DOHH2 (cell line): ENCODE measurements at regions not wholly inside any gene's neighbourhood (a gene's known extent, or its start where the extent isn't known, plus 50 kb on each side); places are given as distances from the start of the nearest gene placed in this dataset.

Source experiments
- H3F3A ChIP-seq: fragments of 200-600 bp; sonication (generic), shearing (Covaris generic); 2 replicates; pipeline ENCODE4 v1.6.0; 2016; ENCODE audit warnings: antibody characterized with exemption, mild to moderate bottlenecking; ENCODE audit not compliant: control insufficient read depth, insufficient read depth
- H3K27ac ChIP-seq: fragments of 200-600 bp; sonication (generic); 2 replicates; pipeline ENCODE4 v1.5.1; 2014; ENCODE audit warnings: low read depth, mild to moderate bottlenecking, low read length, moderate library complexity
- H3K27me3 ChIP-seq: fragments of 200-600 bp; sonication (generic); 2 replicates; pipeline ENCODE4 v1.6.1; 2014; ENCODE audit warnings: mild to moderate bottlenecking, low read length, mixed read lengths; ENCODE audit not compliant: control insufficient read depth
- H3K36me3 ChIP-seq: fragments of 200-600 bp; sonication (generic); 2 replicates; pipeline ENCODE4 v1.6.1; 2014; ENCODE audit warnings: mild to moderate bottlenecking, low read length, moderate library complexity, mixed read lengths; ENCODE audit not compliant: control insufficient read depth
- H3K4me1 ChIP-seq: fragments of 200-600 bp; sonication (generic); 2 replicates; pipeline ENCODE4 v1.6.1; 2014; ENCODE audit warnings: mild to moderate bottlenecking, low read length, mixed read lengths; ENCODE audit not compliant: control insufficient read depth
- H3K4me2 ChIP-seq: fragments of 200-600 bp; sonication (generic); 2 replicates; pipeline ENCODE4 v1.6.0; 2014; ENCODE audit warnings: mild to moderate bottlenecking, low read length, moderate library complexity
- H3K4me3 ChIP-seq: fragments of 200-600 bp; sonication (generic); 2 replicates; pipeline ENCODE4 v1.5.1; 2014; ENCODE audit warnings: mild to moderate bottlenecking, low read length, mixed read lengths
- H3K79me2 ChIP-seq: fragments of 200-600 bp; sonication (generic); 2 replicates; pipeline ENCODE4 v1.6.1; 2014; ENCODE audit warnings: mild to moderate bottlenecking, low read length, mixed read lengths; ENCODE audit not compliant: control insufficient read depth
- H3K9me2 ChIP-seq: fragments of 200-600 bp; sonication (generic); replicated peaks from 2 replicates; pipeline ENCODE4 v1.6.1; 2014; ENCODE audit warnings: mild to moderate bottlenecking, low read length, mixed read lengths; ENCODE audit not compliant: control insufficient read depth
- H3K9me3 ChIP-seq: fragments of 200-600 bp; sonication (generic); 2 replicates; pipeline ENCODE4 v1.6.1; 2014; ENCODE audit warnings: antibody characterized with exemption, low read length, mixed read lengths; ENCODE audit not compliant: control insufficient read depth, insufficient read depth
- H4K20me1 ChIP-seq: fragments of 200-600 bp; sonication (generic); 2 replicates; pipeline ENCODE4 v1.6.0; 2014; ENCODE audit warnings: low read depth, mild to moderate bottlenecking, antibody characterized with exemption, low read length, moderate library complexity; ENCODE audit not compliant: control insufficient read depth, insufficient read depth
- EZH2phosphoT487 ChIP-seq: fragments of 200-600 bp; sonication (generic); IDR thresholded peaks from 2 replicates; pipeline ENCODE4 v1.6.1; 2017; ENCODE audit warnings: borderline replicate concordance, mild to moderate bottlenecking, antibody characterized with exemption, low read length, moderate library complexity, mixed read lengths
- TF ChIP-seq, protein P1 (sequence below): fragments of 200-600 bp; sonication (generic); IDR thresholded peaks from one replicate; pipeline ENCODE4 v1.5.1; 2014; ENCODE audit warnings: antibody characterized with exemption, mild to moderate bottlenecking, low read depth, low read length; ENCODE audit not compliant: poor library complexity, severe bottlenecking

DNA sequence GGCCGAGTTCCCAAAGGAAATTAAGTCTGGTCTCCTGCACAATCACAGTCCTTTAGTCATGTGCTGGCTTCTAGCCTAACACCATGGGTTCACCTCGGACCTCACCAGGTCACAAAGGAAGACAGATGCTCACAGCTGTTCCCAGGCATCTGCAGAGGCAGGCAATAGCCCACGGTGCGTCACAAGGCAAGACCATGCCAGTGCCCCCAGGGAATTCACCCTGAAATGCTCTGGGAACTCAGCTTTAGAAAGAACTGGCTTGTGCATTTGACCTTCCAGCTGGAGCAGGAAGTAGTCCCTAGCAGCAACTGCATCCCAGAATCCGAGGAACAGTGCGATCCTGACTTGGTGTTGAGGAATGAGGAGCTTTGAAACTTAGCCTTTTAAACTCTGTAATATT is 96.8 kb upstream of the WASF3 start:
- no peaks in the 10 kb centered on the region for H4K20me1 ChIP-seq
- H3F3A ChIP-seq, result no peaks in the 10 kb centered on the region
- H3K4me2 ChIP-seq, result no peak overlapping the region
- no peak overlapping the region for H3K27ac ChIP-seq
- H3K4me1 ChIP-seq, result no peaks in the 10 kb centered on the region
- no peaks in the 10 kb centered on the region for H3K9me2 ChIP-seq
- H3K36me3 ChIP-seq, result no peaks in the 10 kb centered on the region
- peaks cover 3% of the 10 kb centered on the region; the same call in 1 of the 2 replicates for H3K27me3 ChIP-seq
- no peaks in the 10 kb centered on the region for H3K9me3 ChIP-seq
- no peaks in the 10 kb centered on the region for H3K79me2 ChIP-seq
- no peak overlapping the region for H3K4me3 ChIP-seq
- TF ChIP-seq, protein P1, sequence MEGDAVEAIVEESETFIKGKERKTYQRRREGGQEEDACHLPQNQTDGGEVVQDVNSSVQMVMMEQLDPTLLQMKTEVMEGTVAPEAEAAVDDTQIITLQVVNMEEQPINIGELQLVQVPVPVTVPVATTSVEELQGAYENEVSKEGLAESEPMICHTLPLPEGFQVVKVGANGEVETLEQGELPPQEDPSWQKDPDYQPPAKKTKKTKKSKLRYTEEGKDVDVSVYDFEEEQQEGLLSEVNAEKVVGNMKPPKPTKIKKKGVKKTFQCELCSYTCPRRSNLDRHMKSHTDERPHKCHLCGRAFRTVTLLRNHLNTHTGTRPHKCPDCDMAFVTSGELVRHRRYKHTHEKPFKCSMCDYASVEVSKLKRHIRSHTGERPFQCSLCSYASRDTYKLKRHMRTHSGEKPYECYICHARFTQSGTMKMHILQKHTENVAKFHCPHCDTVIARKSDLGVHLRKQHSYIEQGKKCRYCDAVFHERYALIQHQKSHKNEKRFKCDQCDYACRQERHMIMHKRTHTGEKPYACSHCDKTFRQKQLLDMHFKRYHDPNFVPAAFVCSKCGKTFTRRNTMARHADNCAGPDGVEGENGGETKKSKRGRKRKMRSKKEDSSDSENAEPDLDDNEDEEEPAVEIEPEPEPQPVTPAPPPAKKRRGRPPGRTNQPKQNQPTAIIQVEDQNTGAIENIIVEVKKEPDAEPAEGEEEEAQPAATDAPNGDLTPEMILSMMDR, result no peak
- no peak for TF ChIP-seq EZH2phosphoT487

DNA sequence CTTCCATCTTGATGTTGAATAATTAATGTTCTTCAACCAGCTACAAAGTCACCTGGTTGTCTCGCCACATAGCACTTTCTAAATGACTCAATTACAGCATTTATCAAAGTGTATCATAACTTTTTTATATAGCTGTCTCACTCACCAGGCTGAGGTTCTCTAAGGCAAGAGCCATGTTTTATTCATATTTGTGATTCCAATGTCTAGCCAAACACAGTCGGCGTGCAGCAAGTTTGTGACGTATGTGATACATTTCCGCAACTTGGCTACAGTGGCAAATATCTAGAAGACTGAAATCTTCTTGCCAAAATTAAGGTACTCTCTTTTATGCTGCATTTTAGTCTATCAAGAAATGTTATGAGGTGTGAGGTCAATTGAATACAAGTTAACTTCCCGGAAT is 94.2 kb upstream of the WASF3 start:
- H3K27me3 ChIP-seq, result peaks cover 3% of the 10 kb centered on the region; the same call in 1 of the 2 replicates
- H3K27ac ChIP-seq, result no peak overlapping the region
- TF ChIP-seq, protein P1, result no peak
- TF ChIP-seq EZH2phosphoT487, result no peak
- no peaks in the 10 kb centered on the region for H3K36me3 ChIP-seq
- no peaks in the 10 kb centered on the region for H3F3A ChIP-seq
- H3K4me1 ChIP-seq, result no peaks in the 10 kb centered on the region
- H3K9me2 ChIP-seq, result no peaks in the 10 kb centered on the region
- H3K9me3 ChIP-seq, result no peaks in the 10 kb centered on the region
- H3K4me3 ChIP-seq, result no peak overlapping the region
- H3K79me2 ChIP-seq, result no peaks in the 10 kb centered on the region
- no peak overlapping the region for H3K4me2 ChIP-seq
- no peaks in the 10 kb centered on the region for H4K20me1 ChIP-seq

DNA sequence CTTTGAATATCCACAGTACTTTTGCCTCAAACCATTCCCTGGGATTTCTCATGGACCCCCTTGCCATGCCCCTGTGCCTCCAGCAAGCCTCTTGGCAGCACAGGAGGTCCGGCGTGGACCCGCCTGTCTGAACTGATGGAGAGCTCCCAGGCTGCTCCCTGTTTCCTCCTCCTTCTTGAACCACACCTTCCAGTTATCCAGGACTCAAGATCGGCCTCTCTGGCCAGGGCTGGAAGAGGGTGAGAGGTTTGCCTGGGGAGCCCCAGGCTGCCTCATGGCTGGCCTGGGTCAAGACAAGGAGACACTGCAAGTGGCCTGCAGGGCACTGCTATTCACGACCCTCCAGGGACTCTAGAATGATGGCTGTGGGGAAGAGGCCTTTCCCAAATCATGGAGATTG is 93.6 kb upstream of the WASF3 start:
- H3K27me3 ChIP-seq, result peaks cover 3% of the 10 kb centered on the region; the same call in 1 of the 2 replicates
- no peaks in the 10 kb centered on the region for H3K9me3 ChIP-seq
- H3K4me3 ChIP-seq, result no peak overlapping the region

More for the DNA sequence above, 93.6 kb upstream of the WASF3 start:
- H3K79me2 ChIP-seq, result no peaks in the 10 kb centered on the region
- no peaks in the 10 kb centered on the region for H4K20me1 ChIP-seq
- no peaks in the 10 kb centered on the region for H3F3A ChIP-seq
- H3K4me1 ChIP-seq, result no peaks in the 10 kb centered on the region
- no peaks in the 10 kb centered on the region for H3K36me3 ChIP-seq
- H3K4me2 ChIP-seq, result no peak overlapping the region
- H3K9me2 ChIP-seq, result no peaks in the 10 kb centered on the region
- no peak overlapping the region for H3K27ac ChIP-seq
- TF ChIP-seq, protein P1, result no peak
- no peak for TF ChIP-seq EZH2phosphoT487
